ENCODE measurements at regions not wholly inside any gene's neighbourhood (a gene's known extent, or its start where the extent isn't known, plus 50 kb on each side); places are given as distances from the start of the nearest gene placed in this dataset.

DNA sequence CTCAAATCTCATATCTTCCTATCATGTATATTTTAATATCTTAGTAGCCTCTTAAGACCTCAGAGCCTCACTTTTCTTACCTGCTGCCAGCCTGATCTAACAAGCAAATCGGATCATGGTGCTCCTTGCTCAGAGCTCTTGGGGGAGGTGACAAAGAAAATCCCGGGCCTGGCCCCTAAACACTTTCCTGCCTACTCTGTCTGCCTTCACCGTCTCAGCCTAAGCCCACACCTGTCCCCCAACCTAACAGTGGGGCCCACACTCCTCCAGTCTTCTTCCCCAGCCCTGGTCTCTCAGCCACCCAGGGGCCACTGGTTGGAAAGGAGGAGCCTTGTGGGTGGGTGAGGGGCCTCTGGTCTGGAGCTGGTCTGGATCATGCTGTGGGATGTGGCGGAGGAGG lies 207.3 kb downstream of the HAUS1 start:
- TF ChIP-seq, protein P1, sequence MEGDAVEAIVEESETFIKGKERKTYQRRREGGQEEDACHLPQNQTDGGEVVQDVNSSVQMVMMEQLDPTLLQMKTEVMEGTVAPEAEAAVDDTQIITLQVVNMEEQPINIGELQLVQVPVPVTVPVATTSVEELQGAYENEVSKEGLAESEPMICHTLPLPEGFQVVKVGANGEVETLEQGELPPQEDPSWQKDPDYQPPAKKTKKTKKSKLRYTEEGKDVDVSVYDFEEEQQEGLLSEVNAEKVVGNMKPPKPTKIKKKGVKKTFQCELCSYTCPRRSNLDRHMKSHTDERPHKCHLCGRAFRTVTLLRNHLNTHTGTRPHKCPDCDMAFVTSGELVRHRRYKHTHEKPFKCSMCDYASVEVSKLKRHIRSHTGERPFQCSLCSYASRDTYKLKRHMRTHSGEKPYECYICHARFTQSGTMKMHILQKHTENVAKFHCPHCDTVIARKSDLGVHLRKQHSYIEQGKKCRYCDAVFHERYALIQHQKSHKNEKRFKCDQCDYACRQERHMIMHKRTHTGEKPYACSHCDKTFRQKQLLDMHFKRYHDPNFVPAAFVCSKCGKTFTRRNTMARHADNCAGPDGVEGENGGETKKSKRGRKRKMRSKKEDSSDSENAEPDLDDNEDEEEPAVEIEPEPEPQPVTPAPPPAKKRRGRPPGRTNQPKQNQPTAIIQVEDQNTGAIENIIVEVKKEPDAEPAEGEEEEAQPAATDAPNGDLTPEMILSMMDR (IDR thresholded peaks at IDR 0.05 in 4 of 5, conservative IDR thresholded peaks at IDR 0.05 in 1 of 5) = no peak
- TF ChIP-seq POLR2A (IDR thresholded peaks at IDR 0.05) = no peak
